H1 (cell line): ENCODE measurements at regions not wholly inside any gene's neighbourhood (a gene's known extent, or its start where the extent isn't known, plus 50 kb on each side); places are given as distances from the start of the nearest gene placed in this dataset.

Experiments
- CTCF ChIA-PET: fragments of 300-600 bp; sonication (Branson Sonifier 250); formaldehyde crosslinking; loops from one replicate; lab custom pipeline; 2021; ENCODE audit not compliant: partially characterized antibody; lab: Charles Lee
- POLR2A ChIA-PET: fragments of 300-600 bp; sonication (Branson Sonifier 250); formaldehyde crosslinking; loops from one replicate; lab custom pipeline; 2021; ENCODE audit warnings: inconsistent platforms; ENCODE audit not compliant: partially characterized antibody; lab: Charles Lee
- DNase-seq, 2 experiments: peaks; one replicate each; pipeline versions ENCODE4 v3.0.0 to v3.0.0-alpha.2; 2010 to 2022; ENCODE audit warnings: low spot score in 2 of 2, low read depth in 1 of 2, mixed read lengths in 1 of 2
- FAIRE-seq: peaks from 2 replicates; lab custom pipeline; 2011; peaks lifted over from hg19 to GRCh38; lab: Jason Lieb, UNC
- H2AFZ ChIP-seq: 2 replicates; pipeline ENCODE4 v1.8.1; 2012; ENCODE audit warnings: low read length, inconsistent platforms
- H2AK5ac ChIP-seq: 2 replicates; pipeline ENCODE4 v1.6.1; 2013; ENCODE audit warnings: low read depth, low read length
- H2BK120ac ChIP-seq: replicated peaks from 2 replicates; pipeline ENCODE3; 2013; ENCODE audit warnings: low read depth, low read length, inconsistent platforms
- H2BK12ac ChIP-seq: 2 replicates; pipeline ENCODE4 v1.6.1; 2013; ENCODE audit warnings: low read depth, low read length
- H2BK15ac ChIP-seq: 2 replicates; pipeline ENCODE4 v1.6.1; 2013; ENCODE audit warnings: low read length
- H2BK20ac ChIP-seq: 2 replicates; pipeline ENCODE4 v1.6.1; 2013; ENCODE audit warnings: low read length
- H2BK5ac ChIP-seq: 2 replicates; pipeline ENCODE4 v1.6.1; 2013; ENCODE audit warnings: low read depth, low read length
- H3K14ac ChIP-seq: 2 replicates; pipeline ENCODE4 v1.6.1; 2013; ENCODE audit warnings: inconsistent platforms; ENCODE audit not compliant: insufficient read length
- H3K18ac ChIP-seq: 2 replicates; pipeline ENCODE4 v1.6.1; 2013; ENCODE audit warnings: low read length; ENCODE audit errors: extremely low read depth
- H3K23ac ChIP-seq: 2 replicates; pipeline ENCODE4 v1.6.1; 2013; ENCODE audit warnings: inconsistent platforms; ENCODE audit not compliant: insufficient read length
- H3K23me2 ChIP-seq: 2 replicates; pipeline ENCODE4 v1.6.1; 2013; ENCODE audit warnings: low read depth, low read length
- H3K27ac ChIP-seq: 2 replicates; pipeline ENCODE4 v1.6.1; 2011; ENCODE audit warnings: low read depth, low read length, inconsistent platforms
- H3K27me3 ChIP-seq, 4 experiments: replicated peaks in 1 of 4; 1 replicate in 1 of 4; 2 replicates in 3 of 4; pipeline versions ENCODE4 v1.6.1 to v1.8.1; 2011 to 2013; ENCODE audit warnings: low read length in 3 of 4, mild to moderate bottlenecking in 3 of 4, inconsistent platforms in 2 of 4, mixed read lengths in 2 of 4, moderate library complexity in 1 of 4; ENCODE audit not compliant: control insufficient read depth in 3 of 4, insufficient read depth in 3 of 4; ENCODE audit errors: extremely low read depth in 1 of 4
- H3K36me3 ChIP-seq, 4 experiments: 2 replicates each; pipeline versions ENCODE4 v1.6.1 to v1.8.1; 2011 to 2013; ENCODE audit warnings: mild to moderate bottlenecking in 4 of 4, low read length in 3 of 4, moderate library complexity in 2 of 4, control low read depth in 1 of 4, inconsistent platforms in 1 of 4; ENCODE audit not compliant: insufficient read depth in 4 of 4, control insufficient read depth in 2 of 4
- H3K4ac ChIP-seq: replicated peaks from 2 replicates; pipeline ENCODE3; 2013; ENCODE audit warnings: low read length, low read depth, mixed read lengths, inconsistent platforms; ENCODE audit not compliant: insufficient read length
- H3K4me1 ChIP-seq, 4 experiments: replicated peaks in 1 of 4; 1 replicate in 1 of 4; 2 replicates in 3 of 4; pipeline versions ENCODE4 v1.6.1 to v1.8.1; 2011 to 2013; ENCODE audit warnings: low read length in 3 of 4, inconsistent platforms in 2 of 4, mixed read lengths in 1 of 4; ENCODE audit not compliant: insufficient read depth in 4 of 4, control insufficient read depth in 3 of 4
- H3K4me2 ChIP-seq, 2 experiments: 2 replicates each; pipeline versions ENCODE4 v1.6.1 to v1.8.1; 2011 to 2013; ENCODE audit warnings: low read depth in 2 of 2, low read length in 2 of 2, control low read depth in 1 of 2, inconsistent platforms in 1 of 2, mild to moderate bottlenecking in 1 of 2; ENCODE audit not compliant: insufficient read depth in 1 of 2
- H3K4me3 ChIP-seq, 4 experiments: fragments of 200-600, 300-600 bp in 1 of 4; sonication (generic), shearing (Covaris generic), sonication (Bioruptor Twin) in 1 of 4; 2 replicates each; pipeline versions ENCODE4 v1.5.1 to v1.8.1; 2011 to 2016; ENCODE audit warnings: low read length in 4 of 4, low read depth in 3 of 4, control low read depth in 2 of 4, inconsistent platforms in 2 of 4, mild to moderate bottlenecking in 2 of 4, mixed read lengths in 1 of 4, moderate library complexity in 1 of 4; ENCODE audit not compliant: insufficient read depth in 2 of 4; ENCODE audit errors: extremely low read depth in 1 of 4
- H3K56ac ChIP-seq: replicated peaks from 2 replicates; pipeline ENCODE3; 2013; ENCODE audit warnings: low read depth, mild to moderate bottlenecking, mixed read lengths, low read length, inconsistent platforms; ENCODE audit not compliant: insufficient read length
- H3K79me1 ChIP-seq: 2 replicates; pipeline ENCODE4 v1.6.1; 2013; ENCODE audit warnings: low read depth, low read length, control low read depth
- H3K79me2 ChIP-seq, 2 experiments: 2 replicates each; pipeline versions ENCODE4 v1.6.1 to v1.8.1; 2012 to 2013; ENCODE audit warnings: low read length in 2 of 2, mild to moderate bottlenecking in 2 of 2, inconsistent platforms in 1 of 2; ENCODE audit not compliant: insufficient read depth in 2 of 2, control insufficient read depth in 1 of 2
- H3K9ac ChIP-seq, 4 experiments: replicated peaks in 1 of 4; 1 replicate in 1 of 4; 2 replicates in 3 of 4; pipeline versions ENCODE4 v1.6.1 to v1.8.1; 2011 to 2013; ENCODE audit warnings: low read depth in 3 of 4, low read length in 3 of 4, control low read depth in 2 of 4, mild to moderate bottlenecking in 2 of 4, moderate library complexity in 2 of 4, inconsistent platforms in 1 of 4; ENCODE audit errors: extremely low read depth in 1 of 4
- H3K9me3 ChIP-seq, 2 experiments: 2 replicates each; pipeline versions ENCODE4 v1.6.1 to v1.8.1; 2012 to 2013; ENCODE audit warnings: mild to moderate bottlenecking in 2 of 2, moderate library complexity in 2 of 2, control low read depth in 1 of 2, inconsistent platforms in 1 of 2, low read depth in 1 of 2, low read length in 1 of 2, mixed read lengths in 1 of 2; ENCODE audit not compliant: insufficient read depth in 2 of 2
- H4K20me1 ChIP-seq, 2 experiments: replicated peaks in 1 of 2; 2 replicates each; pipeline versions ENCODE3 to v1.8.1; 2011 to 2013; ENCODE audit warnings: inconsistent platforms in 2 of 2, low read length in 2 of 2, mild to moderate bottlenecking in 1 of 2; ENCODE audit not compliant: insufficient read depth in 2 of 2, control insufficient read depth in 1 of 2
- H4K5ac ChIP-seq: 2 replicates; pipeline ENCODE4 v1.6.1; 2013; ENCODE audit warnings: low read length, low read depth, mixed read lengths, inconsistent platforms; ENCODE audit not compliant: insufficient read length
- H4K8ac ChIP-seq: 2 replicates; pipeline ENCODE4 v1.8.0; 2013; ENCODE audit warnings: mild to moderate bottlenecking, moderate library complexity, low read length, inconsistent platforms; ENCODE audit not compliant: insufficient read depth; ENCODE audit errors: extremely low read depth
- H4K91ac ChIP-seq: replicated peaks from 2 replicates; pipeline ENCODE3; 2013; ENCODE audit warnings: low read length, mixed read lengths, inconsistent platforms; ENCODE audit not compliant: insufficient read length
- BACH1 ChIP-seq: IDR thresholded peaks from 2 replicates; pipeline ENCODE4 v1.6.1; 2012; ENCODE audit warnings: low read length, improper control_type of control experiment
- CBX8 ChIP-seq: fragments of 300-800, 300-1000 bp; sonication (generic); IDR thresholded peaks from 2 replicates; pipeline ENCODE4 v1.7.1; 2016; ENCODE audit warnings: low read depth, low read length, borderline replicate concordance
- CHD1 ChIP-seq: IDR thresholded peaks from 2 replicates; pipeline ENCODE4 v1.6.1; 2012; ENCODE audit warnings: low read depth, low read length, improper control_type of control experiment
- CTBP2 ChIP-seq: IDR thresholded peaks from 2 replicates; pipeline ENCODE4 v1.7.0; 2011; ENCODE audit warnings: borderline replicate concordance, mild to moderate bottlenecking, moderate library complexity, mixed read lengths, low read length; ENCODE audit not compliant: insufficient read depth, insufficient read length
- MAFK ChIP-seq: IDR thresholded peaks from 2 replicates; pipeline ENCODE4 v1.6.1; 2012; ENCODE audit warnings: low read depth, mild to moderate bottlenecking, improper control_type of control experiment, low read length
- SAP30 ChIP-seq: fragments of 300-600 bp; sonication (generic); IDR thresholded peaks from 2 replicates; pipeline ENCODE4 v1.7.1; 2012; ENCODE audit warnings: low read length, moderate library complexity, mild to moderate bottlenecking, inconsistent platforms; ENCODE audit not compliant: insufficient read depth, insufficient replicate concordance
- SIRT6 ChIP-seq: IDR thresholded peaks from one replicate; pipeline ENCODE4 v1.7.1; 2012; ENCODE audit warnings: low read length, inconsistent platforms
- SIX5 ChIP-seq: IDR thresholded peaks from 2 replicates; pipeline ENCODE4 v1.6.1; 2011; ENCODE audit warnings: mild to moderate bottlenecking, low read depth, low read length
- SP2 ChIP-seq: IDR thresholded peaks from 2 replicates; pipeline ENCODE4 v1.6.1; 2012; ENCODE audit warnings: mild to moderate bottlenecking, low read length, inconsistent platforms
- TAF1 ChIP-seq: IDR thresholded peaks from 2 replicates; pipeline ENCODE4 v1.6.1; 2011; ENCODE audit warnings: mild to moderate bottlenecking, low read depth, low read length
- TBP ChIP-seq: IDR thresholded peaks from 2 replicates; pipeline ENCODE4 v1.6.1; 2011; ENCODE audit warnings: low read depth, low read length, improper control_type of control experiment
- TCF12 ChIP-seq: IDR thresholded peaks from 2 replicates; pipeline ENCODE4 v1.6.1; 2011; ENCODE audit warnings: low read depth, mild to moderate bottlenecking, low read length
- ZNF274 ChIP-seq: IDR thresholded peaks from 2 replicates; pipeline ENCODE4 v1.7.0; 2012; ENCODE audit warnings: low read length, borderline replicate concordance; ENCODE audit errors: extremely low read depth
- WGBS, 2 experiments: shearing (Covaris generic) in 1 of 2; methylation state at CpG; one replicate each; pipeline versions ENCODE4 v1.1.6 to v1.1.7; 2013 to 2015; ENCODE audit warnings: low lambda C conversion rate in 2 of 2, mixed read lengths in 2 of 2, inconsistent platforms in 1 of 2, low coverage in 1 of 2, missing lambda C conversion rate in 1 of 2; ENCODE audit not compliant: insufficient replicate concordance in 2 of 2, insufficient coverage in 1 of 2, insufficient read length in 1 of 2; ENCODE audit errors: extremely low coverage in 1 of 2, missing lambda C conversion rate in 1 of 2; 5-methylcytosine and 5-hydroxymethylcytosine counted together
- TF ChIP-seq, protein P1 (sequence below): IDR thresholded peaks from 2 replicates; pipeline ENCODE4 v1.6.1; 2012; ENCODE audit warnings: inconsistent platforms

GRCh38 chr3:175977968-175978752, 1119.0 kb downstream of the NAALADL2 start:
- no peak overlapping the region for H3K23ac ChIP-seq
- no peak overlapping the region for H3K14ac ChIP-seq
- TF ChIP-seq SAP30 (no peak), CBX8 (no peak), BACH1 (no peak), CTBP2 (no peak), TBP (no peak), ZNF274 (no peak), SIX5 (no peak), MAFK (no peak), SIRT6 (no peak), SP2 (no peak), TCF12 (no peak), TAF1 (no peak), CHD1 (no peak)
- TF ChIP-seq, protein P1, sequence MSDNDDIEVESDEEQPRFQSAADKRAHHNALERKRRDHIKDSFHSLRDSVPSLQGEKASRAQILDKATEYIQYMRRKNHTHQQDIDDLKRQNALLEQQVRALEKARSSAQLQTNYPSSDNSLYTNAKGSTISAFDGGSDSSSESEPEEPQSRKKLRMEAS: no peak
- H3K4ac ChIP-seq: no peak overlapping the region
- H3K27ac ChIP-seq: no peak overlapping the region
- H2BK15ac ChIP-seq: peak overlapping the region; percentile 63; the same call in 1 of the 2 replicates
- no peak overlapping the region for H4K8ac ChIP-seq
- no peaks in the 10 kb centered on the region for H3K4me1 ChIP-seq
- H2BK120ac ChIP-seq: no peak overlapping the region
- WGBS, 2 experiments: 93% methylated on average over 32 of the region's 32 CpGs; no CpG with 5 or more reads in 1 of the 2 experiments
- H2AFZ ChIP-seq: no peak overlapping the region
- CTCF ChIA-PET: interaction anchor here (0.7 to 1.3 kb wide), 5 partner anchors 11 to 643 kb away, joined by 3 to 5 read pairs (median 3); no protein-coding TSS in a partner anchor
- H3K79me2 ChIP-seq: no peaks in the 10 kb centered on the region
- peaks cover 0 to 6% of the 10 kb centered on the region in 2 experiments; a peak in 2 of 4 replicates for H3K9me3 ChIP-seq
- no peak overlapping the region for H3K56ac ChIP-seq
- H3K36me3 ChIP-seq: no peaks in the 10 kb centered on the region
- no peak overlapping the region for H3K18ac ChIP-seq
- H3K27me3 ChIP-seq: no peaks in the 10 kb centered on the region
- no peak for FAIRE-seq
- H4K91ac ChIP-seq: no peak overlapping the region
- H3K4me3 ChIP-seq: no peak overlapping the region
- no peak overlapping the region; a peak in 1 of 7 replicates for H3K9ac ChIP-seq
- H3K4me2 ChIP-seq: no peak overlapping the region
- H4K5ac ChIP-seq: no peak overlapping the region
- no peak overlapping the region for H2AK5ac ChIP-seq
- no peaks in the 10 kb centered on the region for H3K23me2 ChIP-seq
- H2BK12ac ChIP-seq: no peak overlapping the region; the same call in 1 of the 2 replicates
- H2BK5ac ChIP-seq: no peak overlapping the region
- H4K20me1 ChIP-seq: no peaks in the 10 kb centered on the region
- POLR2A ChIA-PET: no interaction called here
- H3K79me1 ChIP-seq: no peaks in the 10 kb centered on the region
- H2BK20ac ChIP-seq: no peak overlapping the region
- DNase-seq: no peak
